Superior temporal gyrus (tissue), 1 donor: ENCODE measurements at regions not wholly inside any gene's neighbourhood (a gene's known extent, or its start where the extent isn't known, plus 50 kb on each side); places are given as distances from the start of the nearest gene placed in this dataset.

Experiments
- DNase-seq: peaks from one replicate; pipeline ENCODE4 v3.0.0-alpha.2; 2016; ENCODE audit errors: extremely low spot score

DNA sequence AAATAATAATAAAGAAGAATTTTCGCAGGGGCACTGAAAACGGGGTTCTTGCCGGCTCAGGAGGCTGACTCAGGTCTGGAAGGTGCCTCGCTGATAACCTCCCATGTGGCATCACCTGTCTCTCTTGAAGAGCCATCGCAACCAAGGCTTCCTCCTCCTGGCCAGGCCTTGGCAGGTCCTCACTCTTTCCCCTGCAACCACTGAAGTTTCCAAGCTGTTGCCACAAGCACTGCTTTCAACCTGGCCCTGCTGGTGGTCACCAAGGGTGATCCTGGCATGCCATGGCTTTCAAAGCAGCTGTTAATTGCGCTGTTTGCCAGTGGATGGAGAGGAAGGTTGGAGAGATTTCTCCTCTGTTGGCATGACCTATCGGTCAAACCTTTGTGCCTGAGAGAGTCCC is 163.6 kb upstream of the COPS8 start:
- no peak for DNase-seq

GRCh38 chr2:236928380-236929037 is 157.2 kb upstream of the COPS8 start:
- DNase-seq, result no peak

- DNase-seq, result no peak
Observed at GRCh38 chr2:236932831-236933361, 152.8 kb upstream of the COPS8 start.

DNA sequence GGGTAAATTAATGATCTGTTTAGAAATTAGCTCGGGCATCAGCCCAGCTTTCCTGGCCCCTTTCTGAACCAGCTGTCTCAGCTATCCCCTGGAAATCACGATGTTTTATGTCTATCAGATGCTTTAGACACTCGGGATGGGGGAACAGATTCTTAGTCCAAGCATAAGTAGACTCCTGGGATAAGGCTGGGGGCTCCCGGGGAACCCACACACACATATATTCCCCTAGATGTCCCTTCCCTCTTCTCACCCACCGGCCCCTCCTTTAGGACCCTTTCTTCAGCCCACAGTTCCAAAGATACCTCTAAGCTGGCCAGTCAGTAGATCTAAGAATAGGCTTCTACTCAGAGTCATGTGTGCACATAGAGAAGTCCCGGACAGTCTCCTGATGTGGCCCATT is 151.5 kb upstream of the COPS8 start:
- no peak for DNase-seq

- DNase-seq, result no peak
Observed at GRCh38 chr2:236934656-236935055, 151.0 kb upstream of the COPS8 start.

DNA sequence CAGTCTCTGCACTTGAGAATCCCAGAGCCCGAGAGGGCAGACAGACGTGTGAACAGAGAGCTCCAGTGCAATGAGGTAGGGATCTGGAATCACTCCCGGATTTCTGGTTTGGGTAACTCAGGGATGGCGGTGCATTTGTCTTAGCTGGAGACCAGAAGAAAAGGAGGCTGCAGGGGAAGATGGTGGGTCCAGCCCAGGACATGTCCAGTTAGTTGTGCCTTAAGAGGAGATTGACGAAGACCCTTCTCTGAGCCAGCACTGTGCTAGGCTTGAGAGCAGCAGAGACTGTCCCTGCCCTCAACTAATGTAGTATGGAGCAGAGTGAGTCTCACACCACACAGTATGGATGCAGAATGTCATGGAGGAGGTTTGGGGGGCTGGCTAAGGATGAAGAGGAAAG is 150.6 kb upstream of the COPS8 start:
- DNase-seq, result no peak

DNA sequence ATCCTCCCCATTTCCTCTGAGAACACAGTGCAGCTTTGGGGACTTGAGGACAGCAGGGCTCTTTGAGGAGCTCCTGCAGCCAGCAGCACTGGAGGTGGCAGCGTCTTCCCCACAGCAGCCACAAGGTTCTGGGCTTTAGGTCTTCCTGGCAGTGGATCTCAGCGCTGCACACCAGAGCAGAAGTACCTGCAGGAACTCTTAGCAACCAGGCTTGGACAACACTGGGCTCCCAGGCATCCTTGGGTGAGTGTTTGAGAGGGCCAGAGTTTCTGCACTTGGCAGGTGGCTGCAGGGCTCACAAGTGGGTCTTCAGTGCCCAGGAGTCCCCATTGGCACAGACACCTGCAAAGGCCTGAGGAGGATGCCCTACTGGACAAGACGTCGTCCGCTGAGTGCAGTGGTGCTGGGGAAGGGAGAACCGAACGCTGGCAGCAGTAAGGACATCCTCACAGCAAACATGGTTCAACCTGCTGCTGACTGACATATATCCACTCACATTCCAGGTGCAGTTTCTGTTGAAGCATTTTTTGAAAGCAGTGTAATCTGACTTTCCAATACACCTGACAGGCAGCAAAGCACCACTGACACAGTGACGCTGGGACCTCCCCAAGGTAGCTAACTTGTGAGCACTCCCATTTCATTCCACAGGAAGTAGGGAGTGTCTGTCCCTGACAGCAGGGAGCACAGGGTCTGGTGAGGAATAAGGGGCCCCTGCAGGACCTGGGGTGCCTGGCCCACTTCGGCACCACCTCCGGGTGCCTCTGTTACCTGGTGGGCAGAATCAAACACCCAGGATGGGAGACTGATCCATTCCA is 149.9 kb upstream of the COPS8 start:
- DNase-seq, result no peak

- DNase-seq, result no peak
Observed at GRCh38 chr2:236936446-236936940, 149.2 kb upstream of the COPS8 start.

- DNase-seq, result no peak
Observed at GRCh38 chr2:236938126-236938525, 147.6 kb upstream of the COPS8 start.

- DNase-seq, result no peak
Observed at GRCh38 chr2:236939271-236939670, 146.4 kb upstream of the COPS8 start.

- no peak for DNase-seq
Observed at GRCh38 chr2:236939721-236940231, 145.9 kb upstream of the COPS8 start.

GRCh38 chr2:236940497-236940896 is 145.2 kb upstream of the COPS8 start:
- DNase-seq, result no peak

- no peak for DNase-seq
Observed at GRCh38 chr2:236940916-236941520, 144.7 kb upstream of the COPS8 start.

GRCh38 chr2:236941551-236941950 is 144.1 kb upstream of the COPS8 start:
- DNase-seq, result no peak

- no peak for DNase-seq
Observed at GRCh38 chr2:236942554-236942953, 143.1 kb upstream of the COPS8 start.

GRCh38 chr2:236943068-236943467 is 142.6 kb upstream of the COPS8 start:
- DNase-seq, result no peak

- no peak for DNase-seq
Observed at GRCh38 chr2:236943841-236944513, 141.7 kb upstream of the COPS8 start.

DNA sequence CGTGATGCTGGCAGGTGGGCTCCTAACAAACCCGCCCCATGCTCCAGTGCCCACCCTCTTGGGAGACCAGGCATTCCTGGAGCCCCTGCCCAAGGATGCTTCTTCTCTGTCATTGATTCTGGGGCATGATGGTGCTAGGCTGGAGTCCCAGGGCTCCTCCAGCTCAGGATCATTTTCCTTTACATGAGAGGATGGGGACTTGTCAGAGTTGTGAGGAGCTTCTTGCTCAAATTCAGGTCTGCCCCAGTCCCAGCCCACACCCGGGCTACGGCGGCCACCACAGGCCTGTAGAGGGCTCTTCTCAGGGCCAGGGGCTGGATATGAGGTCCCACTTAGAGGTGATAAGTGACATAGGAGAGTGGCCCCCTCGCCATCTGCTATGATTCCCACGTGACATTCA is 141.1 kb upstream of the COPS8 start:
- no peak for DNase-seq

DNA sequence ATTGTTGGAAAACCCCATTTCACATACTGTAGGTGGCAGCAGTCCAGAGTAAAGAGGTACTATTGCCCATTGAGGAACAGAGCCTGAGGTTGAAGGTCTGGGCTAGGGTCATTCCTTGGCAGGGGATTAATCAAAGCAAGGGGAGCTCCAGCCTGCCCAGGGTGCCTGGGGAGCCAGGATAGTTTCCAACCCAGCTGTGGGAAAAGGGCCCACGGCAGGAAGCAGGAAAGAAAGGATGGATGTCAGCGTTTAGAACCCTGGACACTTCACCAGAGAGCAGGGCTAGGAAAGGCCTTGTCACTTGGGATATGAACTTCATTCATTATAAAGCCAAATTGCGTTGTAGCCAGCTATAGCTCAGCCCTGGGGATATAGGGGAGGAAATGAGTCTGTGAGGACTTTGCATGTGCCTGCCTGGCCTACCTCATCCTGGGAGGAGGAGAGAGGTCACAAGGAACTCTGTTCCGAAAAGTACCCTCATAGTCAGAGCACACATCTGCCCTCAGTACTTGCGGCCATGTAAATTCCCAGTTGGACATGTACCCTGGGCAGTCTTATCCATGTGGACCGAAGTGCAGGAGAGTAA is 140.2 kb upstream of the COPS8 start:
- no peak for DNase-seq

- no peak for DNase-seq
Observed at GRCh38 chr2:236946871-236947270, 138.8 kb upstream of the COPS8 start.

- DNase-seq, result no peak
Observed at GRCh38 chr2:236947294-236947693, 138.4 kb upstream of the COPS8 start.
